ENCODE measurements at regions not wholly inside any gene's neighbourhood (a gene's known extent, or its start where the extent isn't known, plus 50 kb on each side); places are given as distances from the start of the nearest gene placed in this dataset.

DNA sequence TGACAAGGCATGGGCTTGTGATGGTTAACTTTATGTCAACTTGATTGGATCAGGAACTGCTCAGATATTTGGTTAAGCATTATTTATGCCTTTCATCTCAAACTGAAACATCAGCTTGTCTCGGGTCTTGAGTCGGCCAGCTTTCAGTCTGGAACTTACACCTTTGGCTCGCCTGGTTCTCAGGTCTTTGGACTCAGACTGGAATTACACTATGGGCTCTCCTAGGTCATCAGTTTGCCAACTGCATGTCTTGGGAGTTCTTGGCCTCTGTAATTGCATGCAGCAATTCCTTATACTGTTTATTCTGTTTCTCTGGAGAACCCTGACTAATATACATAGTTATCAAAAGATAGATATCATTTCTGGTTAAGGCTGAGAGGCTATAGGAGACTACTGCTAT, 653.7 kb downstream of the ADGRL2 start:
- DNase-seq (ENCODE audit: low read depth): no peak
- no peak overlapping the region for H3K4me3 ChIP-seq (ENCODE audit: low read length)
- TF ChIP-seq, protein P1, sequence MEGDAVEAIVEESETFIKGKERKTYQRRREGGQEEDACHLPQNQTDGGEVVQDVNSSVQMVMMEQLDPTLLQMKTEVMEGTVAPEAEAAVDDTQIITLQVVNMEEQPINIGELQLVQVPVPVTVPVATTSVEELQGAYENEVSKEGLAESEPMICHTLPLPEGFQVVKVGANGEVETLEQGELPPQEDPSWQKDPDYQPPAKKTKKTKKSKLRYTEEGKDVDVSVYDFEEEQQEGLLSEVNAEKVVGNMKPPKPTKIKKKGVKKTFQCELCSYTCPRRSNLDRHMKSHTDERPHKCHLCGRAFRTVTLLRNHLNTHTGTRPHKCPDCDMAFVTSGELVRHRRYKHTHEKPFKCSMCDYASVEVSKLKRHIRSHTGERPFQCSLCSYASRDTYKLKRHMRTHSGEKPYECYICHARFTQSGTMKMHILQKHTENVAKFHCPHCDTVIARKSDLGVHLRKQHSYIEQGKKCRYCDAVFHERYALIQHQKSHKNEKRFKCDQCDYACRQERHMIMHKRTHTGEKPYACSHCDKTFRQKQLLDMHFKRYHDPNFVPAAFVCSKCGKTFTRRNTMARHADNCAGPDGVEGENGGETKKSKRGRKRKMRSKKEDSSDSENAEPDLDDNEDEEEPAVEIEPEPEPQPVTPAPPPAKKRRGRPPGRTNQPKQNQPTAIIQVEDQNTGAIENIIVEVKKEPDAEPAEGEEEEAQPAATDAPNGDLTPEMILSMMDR (conservative IDR thresholded peaks at IDR 0.05; ENCODE audit: low read length): no peak

DNA sequence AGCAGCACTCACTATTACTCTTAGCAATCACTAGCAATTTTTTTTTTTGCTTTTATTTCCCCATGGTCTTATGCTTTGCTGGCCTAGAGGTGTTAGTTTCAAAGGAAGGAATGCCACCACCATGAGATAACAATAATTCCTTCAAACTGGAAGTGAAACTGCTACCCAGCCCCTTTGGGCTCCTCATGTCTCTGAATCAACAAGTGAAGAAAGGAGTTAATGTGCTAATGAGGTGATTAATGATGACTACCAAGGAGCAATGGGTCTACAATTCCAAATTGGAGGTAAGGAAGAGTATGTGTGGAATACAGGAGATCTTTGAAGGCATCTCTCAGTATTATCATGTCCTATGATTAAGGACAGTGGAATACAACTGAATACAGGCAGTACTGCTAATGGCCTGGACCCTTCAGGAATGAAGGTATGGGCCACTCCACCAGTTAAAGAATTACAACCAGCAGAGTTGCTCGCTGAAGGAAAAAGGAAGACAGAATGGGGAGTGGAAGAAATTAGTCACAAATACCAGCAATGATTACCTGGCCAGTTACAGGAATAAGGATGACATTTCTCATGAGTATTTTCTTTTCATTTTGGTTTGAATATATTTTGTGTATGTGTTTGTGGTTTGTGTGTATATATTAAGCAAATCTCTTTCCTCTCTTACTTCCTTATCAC, 652.9 kb downstream of the ADGRL2 start:
- no peak overlapping the region for H3K4me3 ChIP-seq (ENCODE audit: low read length)
- no peak for DNase-seq (ENCODE audit: low read depth)
- TF ChIP-seq, protein P1 (conservative IDR thresholded peaks at IDR 0.05; ENCODE audit: low read length): no peak

DNA sequence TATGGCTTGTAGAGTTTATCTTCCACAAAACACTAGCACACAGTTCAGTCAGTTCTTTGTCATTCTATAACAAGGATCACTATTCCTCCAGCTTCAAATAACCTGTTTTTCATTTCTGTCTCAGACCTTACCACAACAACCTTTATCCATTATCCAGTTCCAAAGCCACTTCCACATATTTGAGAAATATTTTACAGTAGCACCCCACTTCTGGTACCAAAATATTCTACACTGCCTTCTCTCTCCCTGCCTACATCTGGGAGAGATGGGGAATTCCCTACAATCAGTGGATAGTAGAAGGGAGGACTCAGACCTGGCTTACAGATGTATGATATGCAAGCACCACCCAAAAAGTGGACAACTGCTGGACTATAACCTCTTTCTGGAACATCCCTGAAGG, 651.4 kb downstream of the ADGRL2 start:
- no peak overlapping the region for H3K4me3 ChIP-seq (ENCODE audit: low read length)
- TF ChIP-seq, protein P1 (conservative IDR thresholded peaks at IDR 0.05; ENCODE audit: low read length): no peak
- no peak for DNase-seq (ENCODE audit: low read depth)

DNA sequence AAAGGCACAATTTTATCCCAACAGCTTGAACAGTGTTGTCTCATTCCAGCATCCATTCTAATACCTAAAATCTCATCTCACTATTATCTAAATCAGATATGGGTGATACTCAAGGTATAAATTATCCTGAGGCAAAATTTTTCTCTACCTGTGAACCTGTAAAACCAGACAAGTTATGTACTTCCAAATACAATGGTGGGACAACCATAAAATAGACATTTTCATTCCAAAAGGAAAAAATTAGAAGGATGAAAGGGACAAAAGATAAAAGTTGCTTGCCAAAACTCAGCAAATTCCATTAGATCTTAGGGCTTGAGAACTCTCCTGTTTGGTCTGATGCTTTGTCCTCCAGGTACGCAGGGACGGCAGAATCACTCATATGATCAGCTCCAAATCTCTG, 650.5 kb downstream of the ADGRL2 start:
- no peak for DNase-seq (ENCODE audit: low read depth)
- H3K4me3 ChIP-seq (ENCODE audit: low read length): no peak overlapping the region
- TF ChIP-seq, protein P1 (conservative IDR thresholded peaks at IDR 0.05; ENCODE audit: low read length): no peak

DNA sequence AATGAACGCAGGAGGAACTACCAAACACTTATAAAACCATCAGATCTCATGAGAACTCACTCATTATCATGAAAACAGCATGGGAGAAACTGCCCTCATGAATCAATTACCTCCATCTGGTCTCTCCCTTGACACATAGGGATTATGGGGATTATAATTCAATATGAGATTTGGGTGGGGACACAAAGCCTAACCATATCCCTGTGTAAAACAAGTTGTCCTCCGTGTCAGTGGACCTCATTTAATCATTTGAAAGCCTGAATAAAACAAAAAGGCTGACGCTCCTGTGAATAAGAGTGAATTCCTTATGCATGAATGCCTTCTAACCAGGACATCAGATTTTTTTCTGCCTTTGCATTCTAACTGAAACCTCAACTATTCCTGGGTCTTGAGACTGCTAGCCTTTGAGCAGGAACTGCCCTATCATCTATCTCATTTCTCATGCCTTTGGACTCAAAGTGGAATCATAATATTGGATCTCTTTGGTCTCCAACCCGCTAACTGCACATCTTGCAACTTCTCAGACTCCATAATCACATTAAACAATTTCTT, 648.8 kb downstream of the ADGRL2 start:
- peak; percentile 6 for DNase-seq (ENCODE audit: low read depth)
- TF ChIP-seq, protein P1 (conservative IDR thresholded peaks at IDR 0.05; ENCODE audit: low read length): no peak
- no peak overlapping the region for H3K4me3 ChIP-seq (ENCODE audit: low read length)

DNA sequence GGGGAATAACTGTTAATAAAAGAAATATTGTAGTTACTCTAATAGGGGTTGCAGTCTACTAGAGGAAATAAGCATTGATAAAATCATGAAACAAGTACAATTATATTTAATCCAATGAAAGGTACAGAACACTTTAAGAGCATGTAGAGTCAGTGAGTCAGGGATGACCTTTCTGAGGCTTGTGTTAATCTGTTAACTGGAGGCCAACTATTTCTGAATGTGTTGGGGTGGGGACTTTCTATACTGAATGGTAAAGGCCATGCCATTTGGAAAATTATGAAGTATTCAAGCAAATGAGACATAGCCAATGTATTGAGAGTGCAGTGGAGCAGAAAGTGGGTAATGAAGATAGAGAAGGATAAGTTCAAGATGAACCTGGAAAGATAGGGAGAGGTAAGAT, 646.2 kb downstream of the ADGRL2 start:
- no peak for DNase-seq (ENCODE audit: low read depth)
- H3K4me3 ChIP-seq (ENCODE audit: low read length): no peak overlapping the region
- TF ChIP-seq, protein P1 (conservative IDR thresholded peaks at IDR 0.05; ENCODE audit: low read length): no peak

DNA sequence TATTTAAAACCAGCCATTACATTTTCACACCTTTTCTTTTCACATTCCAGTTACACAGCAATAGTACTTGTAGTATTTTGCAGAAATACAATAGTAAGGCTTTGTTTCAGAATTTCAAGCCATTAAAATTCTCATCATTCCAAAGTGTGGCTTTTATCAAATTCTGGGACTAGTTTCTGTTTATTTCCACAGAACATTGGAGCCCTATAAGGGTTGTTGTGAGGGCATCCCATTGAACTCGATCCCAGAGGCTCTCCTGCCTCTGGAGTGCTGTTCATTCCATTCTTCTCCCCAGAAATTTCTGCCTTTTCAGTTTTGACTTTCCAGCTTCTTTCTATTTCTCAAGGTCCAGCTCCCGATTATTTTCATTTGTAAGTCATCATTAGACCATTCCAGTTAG, 645.5 kb downstream of the ADGRL2 start:
- TF ChIP-seq, protein P1 (conservative IDR thresholded peaks at IDR 0.05; ENCODE audit: low read length): no peak
- no peak overlapping the region for H3K4me3 ChIP-seq (ENCODE audit: low read length)
- DNase-seq (ENCODE audit: low read depth): no peak
